ENCODE measurements at regions not wholly inside any gene's neighbourhood (a gene's known extent, or its start where the extent isn't known, plus 50 kb on each side); places are given as distances from the start of the nearest gene placed in this dataset.
"Not testable (repeated sequence)": the region's sequence is repeated elsewhere in the genome, so short reads cannot be mapped to it uniquely, and the experiment has no call there.

DNA sequence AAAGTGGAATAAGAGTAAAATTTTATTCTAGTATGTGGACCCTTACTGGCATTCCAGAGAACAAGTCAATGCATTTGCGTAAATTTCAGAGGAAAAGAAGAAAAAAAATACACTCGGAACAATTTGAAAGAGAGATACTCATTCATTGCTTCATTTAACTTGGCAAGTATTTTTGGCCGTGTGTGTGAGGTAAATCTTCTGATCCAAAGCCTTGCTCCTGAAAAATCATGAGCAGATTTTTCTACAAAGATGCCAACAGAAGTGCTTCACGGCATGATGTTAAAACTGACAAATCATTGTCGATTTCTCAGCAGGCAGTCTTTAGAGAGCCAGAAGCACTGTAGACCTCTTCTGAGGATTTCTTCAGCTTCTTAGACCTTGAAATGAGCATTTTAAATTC, 194.0 kb downstream of the COX18 start:
- DNase-seq (ENCODE audit: low spot score) = no peak

DNA sequence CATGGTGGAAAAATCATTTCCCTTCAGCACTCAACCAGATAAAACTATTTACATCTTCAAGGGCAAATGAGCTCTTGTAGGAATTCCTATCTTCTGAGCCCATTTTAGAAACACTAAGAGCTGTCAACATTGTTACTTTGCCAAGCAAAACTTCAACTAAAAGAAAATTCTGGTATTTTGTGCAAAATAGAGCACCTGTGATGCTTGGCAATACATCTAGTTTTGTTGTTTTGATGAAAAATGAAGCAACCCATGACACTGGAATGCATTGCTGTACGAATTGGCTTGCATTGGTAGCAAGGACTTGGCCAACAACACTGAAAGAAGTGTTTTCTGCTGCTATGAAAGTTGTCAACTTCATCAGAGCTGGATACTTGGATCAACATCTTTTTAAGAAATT, 194.4 kb downstream of the COX18 start:
- DNase-seq (ENCODE audit: low spot score) = no peak

DNA sequence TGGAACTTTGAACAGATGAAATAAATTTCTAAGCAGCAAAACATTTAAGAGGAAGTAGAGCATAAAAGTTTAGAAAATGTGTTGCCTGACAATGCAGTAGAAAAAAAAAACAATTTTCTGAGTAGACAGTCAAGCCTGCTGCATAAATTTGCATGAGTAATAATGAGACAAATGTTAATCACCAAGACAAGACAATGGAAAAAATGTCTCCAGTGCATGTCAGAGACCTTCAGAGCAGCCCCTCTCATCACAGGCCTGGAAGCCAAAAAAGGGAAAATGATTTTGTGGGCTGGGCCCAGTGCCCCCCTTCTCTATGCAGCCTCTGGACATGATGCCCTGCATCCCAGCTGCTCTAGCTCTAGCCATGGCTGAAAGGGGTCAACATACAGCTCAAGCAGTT, 204.6 kb downstream of the COX18 start:
- no peak for DNase-seq (ENCODE audit: low spot score)

DNA sequence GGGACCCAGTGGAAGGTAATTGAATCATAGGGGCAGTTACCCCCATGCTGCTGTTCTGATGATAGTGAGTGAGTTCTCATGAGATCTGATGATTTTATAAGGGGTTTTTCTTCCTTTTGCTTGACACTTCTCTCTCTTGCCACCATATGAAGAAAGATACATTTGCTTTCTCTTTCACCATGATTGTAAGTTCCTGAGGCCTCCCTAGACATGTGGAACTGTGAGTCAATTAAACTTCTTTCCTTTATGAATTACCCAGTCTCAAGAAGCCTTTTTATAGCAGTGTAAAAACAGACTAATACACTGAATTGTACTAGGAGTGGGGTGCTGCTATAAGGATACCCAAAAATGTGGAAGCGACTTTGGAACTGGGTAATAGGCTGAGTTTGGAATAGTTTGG, 205.2 kb downstream of the COX18 start:
- not testable (repeated sequence) for DNase-seq (ENCODE audit: low spot score)

DNA sequence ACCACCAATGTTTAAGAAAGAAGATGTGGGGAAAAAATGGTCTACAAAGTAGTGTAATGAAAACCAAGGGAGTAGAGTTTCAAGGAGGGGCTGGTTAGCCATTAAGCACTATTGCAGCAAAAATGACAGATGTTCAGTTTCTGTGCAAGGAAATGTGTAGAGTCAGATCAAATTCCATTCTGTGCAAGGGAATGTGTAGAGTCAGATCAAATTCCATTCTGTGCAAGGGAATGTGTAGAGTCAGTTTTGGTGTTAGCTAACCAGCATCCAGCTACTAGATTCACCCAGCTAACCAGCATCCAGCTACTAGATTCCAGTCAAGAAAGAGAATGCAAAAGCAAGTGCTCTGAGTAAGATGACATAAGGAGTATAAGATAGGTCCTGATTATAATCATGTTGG, 208.8 kb downstream of the COX18 start:
- no peak for DNase-seq (ENCODE audit: low spot score)

DNA sequence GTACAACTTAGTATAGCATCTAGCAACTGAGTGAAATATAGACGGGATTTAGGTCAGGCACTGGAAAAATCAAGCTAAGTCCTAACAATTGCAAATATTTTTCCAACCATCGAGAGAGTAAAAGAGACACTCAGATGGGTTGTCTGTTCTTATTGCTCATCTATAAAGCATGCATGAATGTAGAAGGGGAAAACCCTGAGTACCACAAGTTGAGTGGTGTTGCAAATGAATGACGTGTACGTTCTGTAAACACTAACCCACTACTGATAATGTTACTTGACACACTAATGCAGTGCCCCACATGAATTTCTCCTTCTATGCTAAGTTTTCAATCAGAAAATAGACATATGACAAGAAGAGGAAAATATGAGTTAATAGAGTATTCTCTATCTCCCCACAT, 211.2 kb downstream of the COX18 start:
- DNase-seq (ENCODE audit: low spot score) = no peak

DNA sequence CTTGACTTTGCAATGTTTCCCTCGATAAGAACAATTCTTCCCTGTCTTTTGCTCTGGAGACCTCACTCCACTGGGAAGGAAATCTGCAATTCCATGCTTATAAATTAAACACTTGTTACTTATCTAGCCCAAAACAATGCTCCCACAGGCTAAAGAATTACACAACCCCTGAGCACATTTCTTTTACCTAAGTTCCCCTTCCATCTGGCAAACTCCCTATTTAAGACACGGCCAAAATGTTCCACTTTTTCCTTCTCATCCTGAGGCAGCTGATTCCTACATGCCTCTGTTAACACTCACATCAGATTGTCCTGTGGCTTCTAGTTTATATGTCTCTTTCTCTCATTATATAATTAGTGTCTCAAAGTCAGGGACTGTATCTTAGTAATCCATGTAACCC, 211.7 kb downstream of the COX18 start:
- DNase-seq (ENCODE audit: low spot score) = no peak

DNA sequence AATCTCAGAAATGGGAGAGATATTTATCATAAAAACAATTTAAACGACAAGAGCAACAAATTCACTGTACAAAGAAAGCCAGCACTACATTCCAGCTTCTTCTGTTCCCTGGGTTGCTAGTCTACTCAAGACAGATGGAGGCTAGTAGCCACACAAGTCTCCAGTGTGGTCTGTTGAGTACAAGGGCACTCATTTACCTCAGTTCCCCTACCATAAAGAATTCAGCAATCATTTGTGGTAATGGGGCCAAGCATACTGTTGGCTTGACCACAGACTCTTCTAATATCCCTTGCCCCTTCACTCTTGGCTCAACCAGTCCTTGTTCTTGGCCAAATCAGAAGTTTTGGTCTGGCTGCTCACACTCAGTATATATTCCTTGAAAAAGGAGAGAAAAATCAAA, 212.3 kb downstream of the COX18 start:
- DNase-seq (ENCODE audit: low spot score) = no peak

DNA sequence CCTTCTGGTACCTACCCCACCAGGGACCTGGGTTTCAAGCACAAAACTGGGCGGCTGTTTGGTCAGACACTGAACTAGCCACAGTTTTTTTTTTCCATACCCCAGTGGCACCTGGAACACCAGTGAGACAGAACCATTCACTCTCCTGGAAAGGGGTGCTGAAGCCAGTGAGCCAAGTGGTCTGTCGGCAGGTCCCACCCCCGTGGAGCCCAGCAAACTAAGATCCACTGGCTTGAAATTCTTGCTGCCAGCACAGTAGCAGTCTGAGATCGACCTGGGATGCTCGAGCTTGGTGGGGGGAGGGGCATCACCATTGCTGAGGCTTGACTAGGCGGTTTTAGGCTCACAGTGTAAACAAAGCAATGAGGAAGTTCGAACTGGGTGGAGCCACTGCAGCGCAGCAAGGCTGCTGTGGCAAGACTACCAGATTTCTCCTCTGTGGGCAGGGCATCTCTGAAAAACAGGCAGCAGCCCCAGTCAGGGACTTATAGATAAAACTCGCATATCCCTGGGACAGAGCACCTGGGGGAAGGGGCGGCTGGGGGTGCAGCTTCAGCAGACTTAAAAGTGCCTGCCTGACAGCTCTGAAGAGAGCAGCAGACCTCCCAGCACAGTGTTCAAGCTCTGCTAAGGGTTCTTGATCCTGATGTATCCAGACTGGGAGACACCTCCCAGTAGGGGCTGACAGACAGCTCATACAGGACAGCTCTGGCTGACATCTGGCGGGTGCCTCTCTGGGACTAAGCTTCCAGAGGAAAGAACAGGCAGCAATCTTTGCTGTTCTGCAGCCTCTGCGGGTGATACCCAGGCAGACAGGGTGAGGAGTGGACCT, 223.0 kb downstream of the COX18 start:
- no peak for DNase-seq (ENCODE audit: low spot score)

DNA sequence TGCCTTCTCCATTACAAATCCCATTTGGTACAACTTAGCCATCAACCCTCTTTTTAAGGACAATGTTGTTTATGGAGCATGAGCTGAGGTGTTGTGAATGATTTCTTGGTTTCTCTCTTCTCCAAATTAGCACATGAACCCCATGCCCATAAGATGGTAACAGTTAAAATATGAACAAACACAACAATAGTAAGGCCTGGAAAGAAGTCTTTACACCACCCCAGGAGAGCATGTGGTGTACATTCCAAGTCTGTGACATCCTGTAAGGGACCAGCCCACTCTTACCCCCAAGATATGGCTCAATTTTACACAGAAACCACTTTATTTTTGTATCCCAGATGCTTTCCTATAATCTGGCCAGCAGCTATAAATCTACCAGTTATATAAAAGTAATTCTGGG, 226.1 kb downstream of the COX18 start:
- DNase-seq (ENCODE audit: low spot score) = no peak

DNA sequence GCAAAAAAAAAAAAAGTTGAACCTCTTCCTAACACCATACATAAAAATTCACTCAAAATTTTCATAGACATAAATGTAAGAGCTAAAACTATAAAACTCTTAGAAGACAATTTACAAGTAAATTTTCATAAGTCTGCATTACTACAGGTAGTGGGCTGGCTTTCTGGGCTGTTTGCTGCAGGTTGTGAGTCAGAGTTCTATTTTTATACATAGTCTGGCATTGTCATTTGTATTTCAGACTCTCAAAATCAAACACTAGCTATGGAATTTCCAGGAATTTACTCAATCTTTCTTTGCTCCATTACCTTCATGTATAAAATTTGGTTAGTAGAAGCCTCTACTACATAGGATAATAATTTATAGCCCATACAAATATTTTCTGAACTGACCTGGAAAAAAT, 227.2 kb downstream of the COX18 start:
- no peak for DNase-seq (ENCODE audit: low spot score)

DNA sequence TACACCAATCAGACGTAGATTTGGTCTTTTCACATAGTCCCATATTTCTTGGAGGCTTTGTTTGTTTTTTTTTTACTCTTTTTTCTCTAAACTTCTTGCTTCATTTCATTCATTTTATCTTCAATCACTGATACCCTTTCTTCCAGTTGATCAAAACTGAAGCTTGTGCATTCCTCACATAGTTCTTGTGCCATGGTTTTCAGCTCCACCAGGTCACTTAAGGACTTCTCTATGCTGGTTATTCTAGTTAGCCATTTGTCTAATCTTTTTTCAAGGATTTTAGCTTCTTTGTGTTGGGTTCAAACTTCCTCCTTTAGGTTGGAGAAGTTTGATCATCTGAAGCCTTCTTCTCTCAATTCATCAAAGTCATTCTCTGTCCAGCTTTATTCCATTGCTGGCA, 229.3 kb downstream of the COX18 start:
- not testable (repeated sequence) for DNase-seq (ENCODE audit: low spot score)

DNA sequence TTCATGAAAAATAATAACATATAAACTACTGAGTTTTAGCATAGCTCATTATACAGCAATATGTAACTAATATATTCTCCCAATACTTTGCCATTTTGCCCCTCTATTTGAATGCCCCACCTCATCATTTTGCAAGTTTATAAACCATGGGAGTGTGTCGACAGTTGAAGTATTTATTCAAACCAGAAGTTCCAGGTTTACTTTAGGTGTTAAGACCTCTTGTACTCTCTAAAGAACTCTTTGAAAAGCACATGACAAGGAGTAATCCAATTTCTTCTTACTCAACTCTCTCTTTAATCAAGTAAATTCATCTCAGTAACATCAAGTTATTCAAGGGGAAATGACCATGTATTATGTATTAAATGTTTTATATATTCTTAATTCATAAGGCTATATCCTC, 240.7 kb downstream of the COX18 start:
- no peak for DNase-seq (ENCODE audit: low spot score)

DNA sequence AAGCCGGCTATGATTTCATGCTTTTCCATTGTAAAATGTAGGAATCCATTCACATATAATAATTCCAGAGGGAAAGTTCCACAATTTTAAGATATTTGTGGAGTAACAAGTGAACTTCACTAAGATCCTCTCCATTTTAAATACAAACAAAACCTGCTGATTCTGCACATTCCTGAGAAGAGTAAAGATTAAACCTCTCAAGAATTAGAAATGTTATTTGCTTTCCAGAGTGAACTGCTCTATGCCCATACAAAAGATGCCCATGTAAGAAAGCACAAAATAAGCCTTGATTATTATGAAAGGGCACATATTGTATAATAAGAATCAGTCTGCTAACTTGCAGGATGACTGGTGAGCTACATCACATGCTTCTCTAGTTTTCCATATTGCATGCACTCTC, 241.5 kb downstream of the COX18 start:
- no peak for DNase-seq (ENCODE audit: low spot score)

DNA sequence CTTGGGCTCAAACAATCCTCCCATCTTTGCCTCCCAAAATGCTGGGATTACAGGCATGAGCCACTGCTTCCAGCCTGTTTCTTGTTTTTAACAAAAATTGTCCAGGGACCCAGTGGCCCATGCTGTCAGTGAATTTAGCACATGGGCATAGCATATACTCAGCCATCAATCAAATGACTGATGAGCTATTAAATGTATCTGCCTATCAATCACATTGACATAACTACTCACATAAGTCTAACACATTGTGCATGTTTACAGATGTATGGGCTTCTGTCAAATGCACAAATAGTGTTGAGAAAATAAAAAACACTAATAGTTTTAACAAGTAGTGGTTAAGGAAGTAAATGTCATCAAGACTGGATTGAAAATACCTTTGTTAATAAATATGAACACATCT, 249.4 kb downstream of the COX18 start:
- DNase-seq (ENCODE audit: low spot score) = no peak

DNA sequence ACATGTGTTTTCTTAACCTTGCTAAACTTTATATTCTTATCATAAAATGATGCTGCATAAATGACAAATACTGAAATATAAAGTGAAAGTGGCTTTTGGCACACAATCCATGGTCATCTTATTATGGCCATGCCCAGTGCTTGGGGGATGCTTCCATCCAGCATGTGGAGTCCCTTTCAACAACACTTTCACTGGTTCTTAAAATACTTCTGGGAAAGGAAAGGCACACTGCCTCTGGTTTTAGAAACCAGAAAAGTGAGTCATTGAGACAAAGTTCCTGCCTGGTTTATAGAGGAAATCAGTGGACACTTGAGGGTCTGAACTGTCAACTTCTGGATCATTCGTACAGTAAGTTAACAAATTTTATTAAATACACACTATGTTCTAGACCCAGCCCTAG, 248.0 kb upstream of the ADAMTS3 start:
- no peak for DNase-seq (ENCODE audit: low spot score)

DNA sequence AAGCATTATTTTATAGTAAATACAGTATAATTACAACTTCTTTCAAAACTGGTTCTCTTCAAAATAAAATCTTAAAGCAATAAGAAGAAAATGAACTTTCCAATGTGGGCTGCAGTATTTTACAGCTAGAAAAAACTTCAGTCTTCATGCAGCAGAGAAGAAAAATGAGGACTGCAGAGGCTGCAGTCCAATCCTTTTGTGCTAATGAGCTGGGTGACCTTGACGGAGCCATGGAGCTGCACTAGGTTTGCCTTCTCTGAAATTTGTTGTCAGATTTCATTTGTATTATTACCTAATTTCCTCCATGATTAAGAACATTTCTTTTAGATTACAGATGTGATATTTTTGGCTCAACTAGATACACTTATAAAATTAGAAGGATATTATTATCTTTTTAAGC, 245.2 kb upstream of the ADAMTS3 start:
- DNase-seq (ENCODE audit: low spot score) = no peak

DNA sequence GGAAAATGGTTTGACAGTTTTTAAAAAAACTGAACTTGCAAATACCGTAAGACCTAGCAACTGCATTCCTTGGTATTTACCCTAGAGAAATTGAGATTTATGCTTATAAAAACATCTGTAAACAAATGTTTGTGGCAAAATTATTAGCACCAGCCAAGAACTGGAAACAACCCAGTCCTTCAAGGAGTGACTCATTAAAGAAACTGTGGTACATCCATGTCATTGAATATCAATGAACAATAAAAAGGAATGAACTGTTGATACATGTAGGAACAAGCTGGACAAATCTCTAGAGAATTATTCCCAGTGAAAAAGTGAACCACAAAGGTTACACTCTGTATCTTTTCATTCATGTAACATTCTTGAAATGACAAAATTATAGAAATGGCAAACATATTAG, 240.2 kb upstream of the ADAMTS3 start:
- no peak for DNase-seq (ENCODE audit: low spot score)

DNA sequence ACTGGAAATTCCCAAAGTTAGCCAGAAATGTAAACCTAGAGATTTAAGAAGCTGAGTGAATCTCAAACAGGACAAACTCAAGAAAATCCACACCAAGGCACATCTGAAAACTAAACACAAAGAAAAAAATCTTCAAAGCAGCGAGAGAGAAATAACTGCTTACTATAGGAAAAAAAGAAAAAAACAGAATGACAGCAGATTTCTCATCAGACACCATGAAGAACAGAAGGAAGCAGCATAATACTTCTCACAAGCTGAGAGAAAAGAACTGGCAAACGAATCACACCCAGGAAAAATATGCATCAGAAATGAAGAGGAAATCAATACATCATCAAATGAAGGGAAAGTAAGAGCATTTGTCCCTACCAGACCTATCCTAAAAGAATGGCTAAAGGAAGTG, 236.3 kb upstream of the ADAMTS3 start:
- no peak for DNase-seq (ENCODE audit: low spot score)

DNA sequence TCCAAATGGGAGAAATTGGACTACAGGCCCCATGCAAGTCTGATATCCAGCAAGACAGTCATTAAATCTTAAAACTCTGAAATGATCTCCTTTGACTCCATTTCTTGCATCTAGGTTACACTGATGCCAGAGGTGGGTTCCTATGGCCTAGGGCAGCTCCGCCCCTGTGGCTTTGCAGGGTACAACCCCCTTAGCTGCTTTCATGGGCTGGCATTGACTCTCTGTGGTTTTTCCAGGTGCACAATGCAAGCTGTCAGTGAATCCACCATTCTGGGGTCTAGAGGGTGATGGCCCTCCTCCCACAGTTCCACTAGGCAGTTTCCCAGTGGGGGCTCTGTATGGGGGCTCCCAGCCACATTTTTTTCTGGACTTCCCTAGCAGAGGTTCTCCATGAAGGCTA, 228.5 kb upstream of the ADAMTS3 start:
- no peak for DNase-seq (ENCODE audit: low spot score)

DNA sequence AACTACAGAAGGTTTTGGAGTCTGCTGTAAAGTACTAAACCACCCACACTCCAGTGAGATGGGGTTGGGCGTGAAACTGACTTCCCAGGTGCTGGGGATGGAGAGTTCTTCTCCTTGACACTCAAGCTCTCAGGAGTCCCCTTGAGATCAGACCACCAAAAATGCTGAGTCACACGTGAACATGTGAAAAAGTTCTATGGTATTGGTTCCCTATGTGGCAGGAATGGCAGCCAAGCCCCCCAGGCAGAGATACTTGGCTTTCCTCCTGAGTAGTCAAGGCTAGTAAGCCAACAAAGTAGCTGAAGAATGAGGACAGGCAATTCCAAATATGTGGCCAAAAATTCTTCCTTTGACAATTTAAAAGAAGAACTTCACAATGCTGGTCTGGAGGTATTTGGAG, 222.0 kb upstream of the ADAMTS3 start:
- no peak for DNase-seq (ENCODE audit: low spot score)

DNA sequence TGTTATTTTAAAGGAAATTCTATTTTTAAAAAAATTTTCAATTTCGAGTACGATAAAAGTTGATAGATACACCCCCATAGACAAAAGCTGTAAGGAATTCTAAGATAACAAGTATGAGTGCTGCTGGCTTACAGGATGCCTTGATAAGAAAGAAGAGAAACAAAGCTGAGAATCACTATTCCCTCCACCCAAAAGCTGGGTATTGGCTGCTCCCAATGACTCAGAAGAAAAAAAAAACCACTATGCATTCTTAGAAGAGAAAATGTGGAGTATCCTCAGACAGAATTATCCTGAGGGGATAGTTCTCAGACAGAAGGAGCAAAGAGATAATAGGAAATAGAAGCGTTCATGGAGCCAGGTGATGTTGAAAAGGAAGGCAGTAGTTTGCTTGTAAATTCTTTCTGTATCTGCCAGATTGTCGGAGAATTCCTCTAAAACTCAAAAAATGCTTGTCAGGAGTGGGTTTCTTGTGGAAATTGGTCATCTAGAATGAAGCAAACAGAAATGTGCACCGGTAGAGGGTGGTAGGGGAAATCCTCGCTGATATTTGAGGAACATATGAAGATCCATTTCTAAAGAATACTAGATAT, 217.5 kb upstream of the ADAMTS3 start:
- no peak for DNase-seq (ENCODE audit: low spot score)

DNA sequence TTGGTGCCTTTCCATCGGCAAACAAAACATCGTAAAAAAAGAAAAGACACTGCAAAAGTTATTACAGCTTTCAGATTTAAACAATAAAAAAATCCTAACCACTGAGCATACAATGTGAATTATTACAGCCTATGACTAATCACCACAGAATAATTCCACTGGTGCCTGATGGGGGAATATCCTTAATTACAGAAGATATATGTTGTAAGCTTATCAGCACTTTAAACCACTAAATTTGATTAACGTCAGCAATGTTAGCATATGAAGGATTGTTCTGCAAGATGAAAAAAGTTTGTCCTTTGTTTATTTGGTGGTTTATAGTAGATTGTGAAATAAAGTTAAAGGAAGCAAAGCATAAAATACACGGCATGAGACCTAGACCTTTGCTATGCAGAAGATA, 210.2 kb upstream of the ADAMTS3 start:
- DNase-seq (ENCODE audit: low spot score) = no peak

DNA sequence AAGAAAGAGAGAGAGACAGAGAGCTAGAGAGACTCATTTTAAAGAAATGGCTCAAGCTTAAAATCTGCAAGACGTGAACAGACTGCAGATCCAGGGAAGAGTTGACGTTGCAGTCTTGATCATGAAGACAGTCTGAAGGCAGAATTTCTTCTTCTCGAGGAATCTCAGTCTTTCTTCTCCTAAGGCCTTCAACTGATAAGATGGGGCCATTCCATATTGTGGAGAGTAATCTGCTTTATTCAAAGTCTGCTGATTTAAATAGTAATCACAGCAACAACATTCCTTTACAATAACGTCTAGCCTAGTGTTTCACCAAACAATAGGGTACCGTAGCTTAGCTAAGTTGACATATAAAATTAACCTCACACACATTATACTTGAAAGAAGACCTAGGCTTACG, 208.4 kb upstream of the ADAMTS3 start:
- no peak for DNase-seq (ENCODE audit: low spot score)

Measured in hematopoietic multipotent progenitor cell treated with erythropoietin and hydrocortisone succinate and interleukin-3 and kit ligand, for 17 days (in vitro differentiated cells).